ENCODE measurements at regions not wholly inside any gene's neighbourhood (a gene's known extent, or its start where the extent isn't known, plus 50 kb on each side); places are given as distances from the start of the nearest gene placed in this dataset.

DNA sequence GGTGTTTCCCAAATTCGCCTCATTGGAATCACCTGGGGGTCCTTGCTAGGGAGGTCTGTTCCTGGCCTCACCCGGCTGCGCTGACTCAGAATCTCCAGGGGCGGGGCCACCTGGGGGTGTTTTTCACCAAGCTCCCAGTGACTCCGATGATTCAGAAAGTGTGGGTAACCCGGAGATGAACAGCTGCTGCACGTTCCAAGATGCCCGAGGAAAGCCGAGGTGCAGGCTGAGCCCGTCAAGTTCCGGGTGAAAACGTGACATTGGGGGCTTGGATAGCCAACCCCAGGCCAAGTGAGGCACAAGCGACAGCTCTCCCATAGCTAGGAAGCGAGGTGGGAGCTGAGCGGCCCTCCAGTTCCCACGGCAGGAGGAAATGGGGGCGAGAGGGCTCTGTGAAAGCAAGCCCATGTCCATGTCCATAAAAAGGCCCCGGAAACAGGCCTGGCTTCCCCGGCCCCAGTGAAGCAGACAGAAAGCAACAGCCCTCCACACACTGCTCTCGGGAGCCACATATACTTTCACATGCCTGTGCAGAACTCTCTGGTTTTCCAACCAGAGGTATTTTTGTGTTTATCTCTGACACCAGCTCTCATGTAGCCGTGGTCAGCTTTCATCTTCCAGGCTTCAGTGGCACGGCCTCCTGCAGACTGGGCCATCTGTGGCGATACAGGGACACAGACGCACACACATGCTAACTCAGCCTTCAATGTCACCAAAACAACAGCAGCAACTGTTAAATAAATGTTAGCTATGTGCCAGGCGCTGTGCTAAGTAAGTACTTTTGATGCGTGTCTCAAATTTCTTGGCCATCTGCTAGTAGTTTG lies 90.7 kb upstream of the CCDC28A start:
- intact Hi-C loops (cut with DNase I; ENCODE audit: low total_unique reads), result no loop called here
- 87 to 95% (median 91%) methylated on average over 24 to 26 of the region's 26 CpGs for WGBS, 5 donors
- H3K4me3 ChIP-seq, result no peak overlapping the region
- DNase-seq, result no peak
- H3K4me1 ChIP-seq, result no peaks in the 10 kb centered on the region
- no peaks in the 10 kb centered on the region for H3K9me3 ChIP-seq
- no peak overlapping the region for H3K27ac ChIP-seq
- H3K36me3 ChIP-seq, result no peaks in the 10 kb centered on the region
- TF ChIP-seq POLR2AphosphoS5 (IDR thresholded peaks at IDR 0.05), result no peak
- TF ChIP-seq, protein P1, sequence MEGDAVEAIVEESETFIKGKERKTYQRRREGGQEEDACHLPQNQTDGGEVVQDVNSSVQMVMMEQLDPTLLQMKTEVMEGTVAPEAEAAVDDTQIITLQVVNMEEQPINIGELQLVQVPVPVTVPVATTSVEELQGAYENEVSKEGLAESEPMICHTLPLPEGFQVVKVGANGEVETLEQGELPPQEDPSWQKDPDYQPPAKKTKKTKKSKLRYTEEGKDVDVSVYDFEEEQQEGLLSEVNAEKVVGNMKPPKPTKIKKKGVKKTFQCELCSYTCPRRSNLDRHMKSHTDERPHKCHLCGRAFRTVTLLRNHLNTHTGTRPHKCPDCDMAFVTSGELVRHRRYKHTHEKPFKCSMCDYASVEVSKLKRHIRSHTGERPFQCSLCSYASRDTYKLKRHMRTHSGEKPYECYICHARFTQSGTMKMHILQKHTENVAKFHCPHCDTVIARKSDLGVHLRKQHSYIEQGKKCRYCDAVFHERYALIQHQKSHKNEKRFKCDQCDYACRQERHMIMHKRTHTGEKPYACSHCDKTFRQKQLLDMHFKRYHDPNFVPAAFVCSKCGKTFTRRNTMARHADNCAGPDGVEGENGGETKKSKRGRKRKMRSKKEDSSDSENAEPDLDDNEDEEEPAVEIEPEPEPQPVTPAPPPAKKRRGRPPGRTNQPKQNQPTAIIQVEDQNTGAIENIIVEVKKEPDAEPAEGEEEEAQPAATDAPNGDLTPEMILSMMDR (IDR thresholded peaks at IDR 0.05 in 8 of 11, conservative IDR thresholded peaks at IDR 0.05 in 3 of 11), result no peak
- TF ChIP-seq POLR2A (IDR thresholded peaks at IDR 0.05), result no peak
- H3K27me3 ChIP-seq (replicated peaks in 1 of 7), result no peaks in the 10 kb centered on the region

- Histone ChIP-seq H3K9me3 (no peaks in the 10 kb centered on the region), H3K4me1 (no peaks in the 10 kb centered on the region), H3K27ac (no peak overlapping the region), H3K27me3 (replicated peaks in 1 of 7) (no peaks in the 10 kb centered on the region), H3K36me3 (no peaks in the 10 kb centered on the region), H3K4me3 (no peak overlapping the region)
- no peak for TF ChIP-seq POLR2AphosphoS5 (IDR thresholded peaks at IDR 0.05)
- 45 to 78% (median 61%) methylated on average over 2 of the region's 2 CpGs for WGBS, 5 donors
- DNase-seq, result no peak
- intact Hi-C loops (cut with DNase I; ENCODE audit: low total_unique reads), result no loop called here
Measured at GRCh38 chr6:138685257-138685656, 88.3 kb upstream of the CCDC28A start.

DNA sequence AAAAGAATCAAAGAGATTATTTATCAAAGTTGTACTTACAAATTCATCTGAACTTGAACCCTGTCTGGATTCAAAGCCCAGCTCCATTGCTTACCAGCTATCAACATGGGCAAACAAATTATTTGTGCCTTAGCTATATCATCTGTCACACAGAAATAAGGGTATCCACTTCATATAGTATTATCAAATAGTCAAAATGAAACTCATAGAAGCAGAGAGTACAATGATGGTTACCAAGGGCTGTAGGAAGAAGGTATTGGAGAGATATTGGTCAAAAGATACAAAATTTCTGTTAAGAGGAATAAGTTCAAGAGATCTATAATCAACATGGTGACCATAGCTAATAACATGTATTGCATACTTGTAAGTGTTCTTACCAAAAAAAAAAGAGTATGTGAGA lies 87.8 kb upstream of the CCDC28A start:
- no peak overlapping the region for H3K27ac ChIP-seq
- no peak for DNase-seq
- no peaks in the 10 kb centered on the region for H3K27me3 ChIP-seq (replicated peaks in 1 of 7)
- intact Hi-C loops (cut with DNase I; ENCODE audit: low total_unique reads), result no loop called here
- TF ChIP-seq POLR2AphosphoS5 (IDR thresholded peaks at IDR 0.05), result no peak
- TF ChIP-seq POLR2A (IDR thresholded peaks at IDR 0.05), result no peak
- TF ChIP-seq, protein P1 (IDR thresholded peaks at IDR 0.05 in 8 of 11, conservative IDR thresholded peaks at IDR 0.05 in 3 of 11), result no peak
- no peaks in the 10 kb centered on the region for H3K36me3 ChIP-seq
- no peak overlapping the region for H3K4me3 ChIP-seq
- H3K4me1 ChIP-seq, result peaks cover 0 to 1% (median 0%) of the 10 kb centered on the region in 6 donors
- H3K9me3 ChIP-seq, result no peaks in the 10 kb centered on the region

- no peak for DNase-seq
- intact Hi-C loops (cut with DNase I; ENCODE audit: low total_unique reads), result no loop called here
- Histone ChIP-seq H3K4me3 (no peak overlapping the region), H3K9me3 (no peaks in the 10 kb centered on the region), H3K4me1 (peaks cover 1 to 19% (median 12%) of the 10 kb centered on the region in 6 donors), H3K27ac (no peak overlapping the region), H3K36me3 (no peaks in the 10 kb centered on the region), H3K27me3 (replicated peaks in 1 of 7) (peaks cover 0 to 22% (median 0%) of the 10 kb centered on the region in 7 donors)
- whole genome bisulfite sequencing, 5 donors, result 88 to 95% (median 92%) methylated on average over 4 of the region's 4 CpGs
- TF ChIP-seq POLR2AphosphoS5 (IDR thresholded peaks at IDR 0.05) (no peak), POLR2A (IDR thresholded peaks at IDR 0.05) (no peak)
- TF ChIP-seq, protein P1 (IDR thresholded peaks at IDR 0.05 in 8 of 11, conservative IDR thresholded peaks at IDR 0.05 in 3 of 11), result no peak
Measured at GRCh38 chr6:138688580-138688979, 85.0 kb upstream of the CCDC28A start.

Data from spleen (tissue), 11 donors.